SIG-M5 treated with dmso at 0.1 percent for 504 hours (cell line): ENCODE measurements at regions not wholly inside any gene's neighbourhood (a gene's known extent, or its start where the extent isn't known, plus 50 kb on each side); places are given as distances from the start of the nearest gene placed in this dataset.

ENCODE experiments used
- DNase-seq: peaks from one replicate; lab custom pipeline; 2025; ENCODE audit not compliant: unreplicated experiment; lab: John Stamatoyannopoulos, UW

GRCh38 chr3:113051787-113052186 lies 61.0 kb downstream of the GTPBP8 start:
- no peak for DNase-seq

- DNase-seq = no peak
Observed at GRCh38 chr3:113053169-113053568, 62.4 kb downstream of the GTPBP8 start.

DNA sequence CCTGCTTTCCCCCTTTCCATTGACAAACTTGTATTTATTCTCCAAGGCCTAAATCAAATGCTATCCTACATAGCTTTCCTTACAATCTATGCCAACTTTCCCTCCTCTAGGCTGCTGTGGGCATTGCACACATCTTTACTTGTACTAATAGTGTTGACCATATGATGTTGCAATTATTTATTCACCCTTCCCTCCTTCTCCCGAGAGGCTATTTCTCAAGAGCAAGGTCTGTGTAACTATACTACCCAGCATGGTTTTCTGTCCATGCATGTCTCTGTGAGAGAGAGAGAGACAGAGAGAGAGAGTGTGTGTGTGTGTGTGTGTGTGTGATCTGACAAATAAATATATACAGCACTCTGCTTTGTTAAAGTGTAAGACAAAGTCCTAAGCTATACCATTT lies 63.8 kb downstream of the GTPBP8 start:
- DNase-seq = peak; percentile 66

GRCh38 chr3:113055201-113055600 lies 64.4 kb downstream of the GTPBP8 start:
- peak; percentile 90 for DNase-seq

- DNase-seq = no peak
Observed at GRCh38 chr3:113055961-113056360, 65.2 kb downstream of the GTPBP8 start.

- no peak for DNase-seq
Observed at GRCh38 chr3:113057117-113057516, 66.3 kb downstream of the GTPBP8 start.

DNA sequence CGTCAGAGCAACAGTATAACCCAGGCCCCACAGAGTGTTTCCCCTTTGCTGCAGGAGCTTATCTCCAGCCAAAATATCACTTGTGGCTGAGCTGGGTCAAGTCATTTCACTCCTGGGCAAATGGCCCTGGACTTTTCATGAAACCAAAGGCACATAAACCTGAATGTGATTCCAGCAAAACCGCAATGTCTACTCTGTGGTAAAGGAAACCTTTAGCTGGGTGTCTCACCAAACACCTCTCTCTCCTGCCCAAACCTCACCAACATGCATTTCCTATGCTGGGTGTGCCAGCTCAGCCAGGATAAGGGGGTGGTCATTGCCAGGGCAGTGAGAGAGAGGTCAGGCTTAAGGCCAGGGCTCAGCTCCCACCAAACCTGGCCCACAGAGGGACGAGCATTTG lies 67.4 kb downstream of the GTPBP8 start:
- no peak for DNase-seq

GRCh38 chr3:113062705-113063104 lies 71.9 kb downstream of the GTPBP8 start:
- DNase-seq = no peak

GRCh38 chr3:113063126-113063894 lies 72.5 kb downstream of the GTPBP8 start:
- no peak for DNase-seq

- no peak for DNase-seq
Observed at GRCh38 chr3:113064183-113064582, 73.4 kb downstream of the GTPBP8 start.

DNA sequence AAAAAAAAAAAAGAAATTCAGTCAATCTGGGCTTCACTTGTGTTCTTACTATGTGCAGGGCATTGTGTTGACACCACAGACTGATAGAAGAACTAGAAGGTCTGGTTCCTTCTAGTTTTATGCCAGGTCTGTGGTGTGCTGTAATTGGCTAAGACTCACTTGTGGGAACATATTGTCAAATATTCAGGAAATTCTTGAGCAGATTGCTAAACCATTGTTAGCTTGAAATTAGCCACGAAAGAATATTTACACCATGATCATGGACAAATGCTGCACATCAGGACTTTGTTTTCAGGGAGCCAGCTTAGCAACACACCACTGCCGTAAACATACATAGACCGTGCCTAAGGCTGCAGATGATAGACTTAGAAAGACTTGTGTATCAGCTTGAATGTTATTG lies 74.6 kb downstream of the GTPBP8 start:
- no peak for DNase-seq

DNA sequence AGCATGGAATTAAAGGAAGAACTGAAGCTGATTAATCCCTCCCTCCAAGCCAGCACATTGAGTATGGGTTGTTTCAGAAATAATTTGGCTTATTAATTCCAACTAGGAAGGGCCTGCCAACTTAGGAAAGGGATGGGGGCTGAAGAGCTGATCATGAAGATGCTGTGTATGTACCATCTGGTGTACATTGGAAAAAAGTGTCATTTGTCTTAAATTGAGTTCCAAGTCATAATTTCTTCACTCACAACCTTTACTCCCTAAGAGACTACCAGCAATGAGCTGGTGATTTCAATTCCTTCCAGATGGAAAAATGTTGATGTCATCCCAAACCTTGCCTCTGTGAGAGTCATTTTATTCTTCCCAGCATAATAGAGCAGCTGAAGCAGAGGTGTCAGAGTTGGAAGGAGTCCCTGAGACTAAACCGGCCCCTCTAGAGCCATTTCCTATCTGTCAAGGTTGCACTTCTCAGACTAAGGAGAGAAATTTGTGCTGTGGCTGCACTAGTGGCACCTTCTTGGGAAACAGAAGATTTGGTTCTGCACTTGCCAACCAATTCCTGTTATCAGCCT lies 79.4 kb downstream of the GTPBP8 start:
- no peak for DNase-seq

DNA sequence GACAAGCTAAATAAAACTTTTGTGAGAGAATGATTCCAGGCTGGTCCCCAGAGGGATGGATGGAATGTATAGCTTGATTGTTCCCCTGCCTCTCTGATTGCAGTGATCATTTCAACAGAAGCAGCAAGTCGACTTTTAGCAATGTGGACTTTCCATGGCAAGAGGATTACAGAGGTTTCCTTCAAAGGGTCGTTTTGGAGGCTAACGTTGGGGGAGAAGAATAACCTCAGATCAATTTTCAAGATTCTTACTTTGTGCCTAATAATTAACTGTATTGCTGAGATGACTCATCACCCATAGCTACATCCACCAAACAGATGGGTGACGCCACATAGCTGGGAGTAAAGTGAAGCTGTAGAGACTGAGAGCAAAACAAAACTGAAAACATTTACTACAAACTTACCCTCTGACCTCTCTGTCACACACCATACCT lies 79.9 kb downstream of the GTPBP8 start:
- DNase-seq = no peak

DNA sequence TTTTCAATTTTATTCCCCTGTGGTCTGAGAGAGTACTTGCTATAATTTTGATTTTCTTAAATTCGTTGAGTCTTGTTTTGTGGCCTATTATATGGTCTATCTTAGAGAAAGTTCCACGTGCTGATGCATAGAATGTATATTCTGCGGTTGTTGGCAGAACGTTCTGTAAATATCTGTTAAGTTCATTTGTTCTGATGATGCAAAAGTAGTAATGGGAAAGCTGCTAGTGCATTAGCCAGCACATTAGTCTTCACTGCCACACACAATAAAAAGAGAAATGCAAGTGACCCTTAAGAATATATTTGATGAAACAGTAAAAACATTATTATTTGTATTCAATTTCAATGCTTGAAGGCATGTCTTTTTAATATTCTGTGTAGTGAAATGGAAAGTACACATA lies 84.8 kb downstream of the GTPBP8 start:
- no peak for DNase-seq

DNA sequence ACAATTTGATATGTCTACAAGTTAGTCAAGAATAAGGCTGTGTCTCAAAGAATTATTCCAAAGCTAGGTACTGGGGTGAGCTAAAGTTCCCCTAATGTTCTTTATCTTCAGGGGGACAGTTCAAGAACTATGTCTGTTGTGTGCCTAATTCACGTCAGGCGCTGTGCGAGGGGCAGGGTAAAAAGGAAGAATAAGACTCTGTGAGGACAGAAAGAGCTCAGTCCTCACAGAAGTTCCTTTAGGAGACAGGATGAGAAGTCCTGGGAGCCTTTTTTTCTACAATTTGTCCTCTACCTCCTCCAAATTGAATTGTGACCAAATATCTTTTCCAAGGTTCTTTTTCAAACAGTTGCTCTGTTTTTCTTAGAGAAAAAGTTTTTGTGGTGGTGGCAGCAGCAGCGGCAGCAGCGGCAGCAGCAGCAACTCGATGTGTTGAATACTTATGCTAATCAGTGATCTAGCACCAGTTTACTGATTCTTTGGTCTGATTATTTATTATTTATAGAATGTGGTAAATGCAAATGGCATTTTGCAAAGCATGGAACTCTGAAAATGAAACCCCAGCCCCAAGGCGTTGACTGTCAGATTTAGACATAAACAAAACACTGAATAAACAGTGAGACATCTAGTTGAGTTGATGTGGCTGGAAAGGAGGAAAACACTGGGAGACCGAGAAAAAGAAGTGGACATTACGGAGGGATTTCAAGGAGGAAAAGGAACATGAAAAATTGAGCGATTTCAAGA lies 88.6 kb downstream of the GTPBP8 start:
- no peak for DNase-seq

DNA sequence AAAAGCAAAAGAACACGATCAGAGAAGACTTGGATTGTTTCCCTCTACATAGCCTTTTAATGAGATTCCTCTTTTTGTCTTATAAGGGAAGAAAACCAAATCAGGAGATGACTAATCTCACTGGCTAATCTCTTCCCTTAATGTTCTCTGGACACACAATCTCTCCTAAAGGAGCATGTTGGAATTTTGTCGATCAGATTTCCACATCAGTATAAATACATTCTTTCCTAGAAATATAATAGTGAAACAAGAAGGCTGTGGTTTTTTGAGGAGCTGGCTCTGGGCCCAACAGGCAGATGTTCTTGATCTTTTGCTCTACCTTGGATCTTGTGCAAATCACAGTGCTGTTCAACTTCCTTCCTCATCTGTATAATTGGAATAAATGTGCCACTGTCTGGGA lies 94.0 kb downstream of the GTPBP8 start:
- DNase-seq = no peak

DNA sequence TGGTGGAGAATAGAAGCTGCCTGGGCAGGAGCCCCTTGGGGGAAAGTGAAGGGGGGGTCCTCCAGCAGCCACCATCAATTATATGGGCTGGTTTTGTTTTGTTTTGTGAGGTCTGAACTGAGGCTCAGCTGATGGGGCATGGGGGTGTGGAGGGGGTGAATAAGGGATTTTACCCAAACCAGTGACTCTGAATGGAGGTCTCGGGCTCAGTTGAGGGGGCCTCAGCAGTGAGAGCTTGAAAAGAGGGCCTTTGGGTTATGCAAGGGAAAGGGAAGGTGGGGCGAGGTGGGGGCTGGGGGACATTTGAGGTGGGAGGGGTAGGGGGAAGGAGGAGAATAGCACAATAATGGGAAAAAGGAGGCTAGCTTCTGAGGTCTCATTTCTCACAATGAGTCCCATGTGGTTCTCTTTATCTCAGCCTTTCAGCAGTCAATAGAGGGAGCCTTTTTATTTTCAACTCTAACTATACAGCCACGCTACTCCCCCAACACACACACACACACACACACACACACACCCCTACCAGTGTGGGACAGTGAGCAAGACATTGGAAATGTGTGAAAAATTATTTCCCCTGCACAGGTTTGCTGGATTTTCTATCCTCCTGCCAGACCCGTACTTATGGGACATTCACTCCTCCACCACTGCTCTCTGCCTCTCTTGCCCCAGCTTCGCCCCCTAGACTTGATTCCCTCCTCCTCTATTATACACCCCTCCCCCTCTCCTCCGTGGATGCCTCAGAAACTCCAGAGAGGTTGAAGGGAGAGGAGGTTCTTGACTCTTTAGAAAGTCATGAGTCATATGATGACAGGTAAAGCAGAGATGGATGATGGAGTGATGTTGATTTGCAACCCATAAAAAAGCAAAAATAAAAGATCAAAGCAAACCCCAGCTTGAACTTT lies 96.0 kb downstream of the GTPBP8 start:
- no peak for DNase-seq

DNA sequence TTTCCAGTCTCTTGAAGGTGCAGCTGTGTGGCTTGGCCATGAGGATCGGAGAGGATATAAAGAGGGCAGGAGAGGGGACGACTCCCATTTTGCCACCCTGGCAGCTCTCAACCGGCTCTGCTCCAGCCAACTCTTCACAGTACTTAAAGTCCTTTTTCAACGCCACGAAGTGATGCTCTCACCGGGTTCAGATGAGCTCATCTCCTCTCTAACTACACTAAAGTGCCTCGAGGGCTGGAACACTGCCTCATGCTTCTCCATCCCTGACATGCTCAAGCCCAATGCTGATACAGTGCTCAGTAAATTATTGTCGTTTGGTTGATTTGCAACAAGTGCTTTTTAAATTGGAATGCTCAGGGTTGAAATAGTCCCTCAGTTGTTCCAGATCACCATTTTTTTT lies 97.8 kb downstream of the GTPBP8 start:
- DNase-seq = no peak

- DNase-seq = no peak
Observed at GRCh38 chr3:113091417-113091816, 100.6 kb downstream of the GTPBP8 start.

- no peak for DNase-seq
Observed at GRCh38 chr3:113092746-113093145, 102.0 kb downstream of the GTPBP8 start.
